ENCODE measurements at regions not wholly inside any gene's neighbourhood (a gene's known extent, or its start where the extent isn't known, plus 50 kb on each side); places are given as distances from the start of the nearest gene placed in this dataset.

GRCh38 chr9:129455151-129455995, 165.5 kb downstream of the C9orf50 start:
- TF ChIP-seq CTCF (IDR thresholded peaks at IDR 0.05; ENCODE audit: low read length) (no peak), EZH2 (optimal IDR thresholded peaks at IDR 0.05; ENCODE audit: low read depth, low read length) (no peak)

All from MM.1S (cell line).